ENCODE measurements at regions not wholly inside any gene's neighbourhood (a gene's known extent, or its start where the extent isn't known, plus 50 kb on each side); places are given as distances from the start of the nearest gene placed in this dataset.

GRCh38 chr2:48190230-48190629, 124.3 kb upstream of the FOXN2 start:
- TF ChIP-seq CTCF (IDR thresholded peaks at IDR 0.05) = no peak

GRCh38 chr2:48194641-48195040, 119.8 kb upstream of the FOXN2 start:
- no peaks in the 10 kb centered on the region for H3K27me3 ChIP-seq (ENCODE audit: low read depth)
- ATAC-seq (no peak), DNase-seq (no peak)
- H3K9me3 ChIP-seq = no peaks in the 10 kb centered on the region
- TF ChIP-seq CTCF (IDR thresholded peaks at IDR 0.05) = no peak
- H3K4me3 ChIP-seq = no peak overlapping the region
- H3K27ac ChIP-seq = no peak overlapping the region
- no peaks in the 10 kb centered on the region for H3K36me3 ChIP-seq
- intact Hi-C loops (cut with DNase I) = no loop called here
- H3K4me1 ChIP-seq = peaks cover 25% of the 10 kb centered on the region

More at GRCh38 chr2:48190230-48190629, 124.3 kb upstream of the FOXN2 start:
- intact Hi-C loops (cut with DNase I) = no loop called here
- H3K27me3 ChIP-seq (ENCODE audit: low read depth) = no peaks in the 10 kb centered on the region
- ATAC-seq (no peak), DNase-seq (no peak)
- no peak overlapping the region for H3K27ac ChIP-seq
- H3K4me1 ChIP-seq = no peaks in the 10 kb centered on the region
- H3K36me3 ChIP-seq = no peaks in the 10 kb centered on the region
- no peaks in the 10 kb centered on the region for H3K9me3 ChIP-seq
- H3K4me3 ChIP-seq = no peak overlapping the region

- DNase-seq (no peak), ATAC-seq (no peak)
- intact Hi-C loops (cut with DNase I) = no loop called here
These were observed 119.3 kb upstream of the FOXN2 start for GRCh38 chr2:48195169-48195568.

GRCh38 chr2:48197618-48198017, 116.9 kb upstream of the FOXN2 start:
- no peak overlapping the region for H3K27ac ChIP-seq
- no peak for ATAC-seq
- intact Hi-C loops (cut with DNase I) = no loop called here
- no peaks in the 10 kb centered on the region for H3K36me3 ChIP-seq
- no peaks in the 10 kb centered on the region for H3K27me3 ChIP-seq (ENCODE audit: low read depth)
- H3K9me3 ChIP-seq = no peaks in the 10 kb centered on the region
- peaks cover 25% of the 10 kb centered on the region for H3K4me1 ChIP-seq
- no peak overlapping the region for H3K4me3 ChIP-seq
- no peak for DNase-seq
- no peak for TF ChIP-seq CTCF (IDR thresholded peaks at IDR 0.05)

More at GRCh38 chr2:48195169-48195568, 119.3 kb upstream of the FOXN2 start:
- Histone ChIP-seq H3K4me1 (peaks cover 25% of the 10 kb centered on the region), H3K27ac (no peak overlapping the region), H3K4me3 (no peak overlapping the region), H3K27me3 (ENCODE audit: low read depth) (no peaks in the 10 kb centered on the region), H3K9me3 (no peaks in the 10 kb centered on the region), H3K36me3 (no peaks in the 10 kb centered on the region)
- TF ChIP-seq CTCF (IDR thresholded peaks at IDR 0.05) = no peak

GRCh38 chr2:48198371-48198770, 116.1 kb upstream of the FOXN2 start:
- peak; percentile 16 to 28 for ATAC-seq

More at GRCh38 chr2:48198371-48198770, 116.1 kb upstream of the FOXN2 start:
- H3K4me1 ChIP-seq = peaks cover 25% of the 10 kb centered on the region
- no peaks in the 10 kb centered on the region for H3K27me3 ChIP-seq (ENCODE audit: low read depth)
- DNase-seq = no peak
- TF ChIP-seq CTCF (IDR thresholded peaks at IDR 0.05) = no peak
- H3K36me3 ChIP-seq = no peaks in the 10 kb centered on the region
- intact Hi-C loops (cut with DNase I) = no loop called here
- no peaks in the 10 kb centered on the region for H3K9me3 ChIP-seq
- no peak overlapping the region for H3K4me3 ChIP-seq
- H3K27ac ChIP-seq = no peak overlapping the region
